NCI-H1930 (cell line): ENCODE measurements at regions not wholly inside any gene's neighbourhood (a gene's known extent, or its start where the extent isn't known, plus 50 kb on each side); places are given as distances from the start of the nearest gene placed in this dataset.
"Not testable (repeated sequence)": the region's sequence is repeated elsewhere in the genome, so short reads cannot be mapped to it uniquely, and the experiment has no call there.

Source experiments
- DNase-seq, 2 experiments: peaks; one replicate each; lab custom pipeline; 2025; lab: John Stamatoyannopoulos, UW

- no peak for DNase-seq
Measured at GRCh38 chr7:42685911-42686310, 226.0 kb downstream of the C7orf25 start.

GRCh38 chr7:42677751-42678699 lies 233.8 kb downstream of the C7orf25 start:
- no peak for DNase-seq

GRCh38 chr7:42674541-42674940 lies 237.3 kb downstream of the C7orf25 start:
- no peak for DNase-seq

GRCh38 chr7:42673951-42674350 lies 237.9 kb downstream of the C7orf25 start:
- no peak for DNase-seq

- DNase-seq: no peak
Measured at GRCh38 chr7:42672339-42672999, 239.4 kb downstream of the C7orf25 start.

- no peak for DNase-seq
Measured at GRCh38 chr7:42671627-42672026, 240.2 kb downstream of the C7orf25 start.

- no peak for DNase-seq
Measured at GRCh38 chr7:42666994-42667393, 244.9 kb downstream of the C7orf25 start.

GRCh38 chr7:42662862-42663261 lies 249.0 kb downstream of the C7orf25 start:
- no peak for DNase-seq

- DNase-seq: no peak
Measured at GRCh38 chr7:42661312-42661711, 250.6 kb downstream of the C7orf25 start.

GRCh38 chr7:42650701-42651100 lies 261.2 kb downstream of the C7orf25 start:
- DNase-seq: no peak

- no peak for DNase-seq
Measured at GRCh38 chr7:42650171-42650570, 261.7 kb downstream of the C7orf25 start.

- no peak for DNase-seq
Measured at GRCh38 chr7:42645906-42646305, 266.0 kb downstream of the C7orf25 start.

- DNase-seq: no peak
Measured at GRCh38 chr7:42642699-42643098, 269.2 kb downstream of the C7orf25 start.

GRCh38 chr7:42639930-42640329 lies 271.9 kb downstream of the C7orf25 start:
- DNase-seq: no peak

- not testable (repeated sequence) for DNase-seq
Measured at GRCh38 chr7:42636380-42636779, 275.5 kb downstream of the C7orf25 start.

GRCh38 chr7:42628054-42628453 lies 283.8 kb downstream of the C7orf25 start:
- no peak for DNase-seq

GRCh38 chr7:42627626-42628025 lies 284.2 kb downstream of the C7orf25 start:
- DNase-seq: no peak

- DNase-seq: no peak
Measured at GRCh38 chr7:42627101-42627500, 284.8 kb downstream of the C7orf25 start.

GRCh38 chr7:42625421-42625820 lies 286.4 kb downstream of the C7orf25 start:
- no peak for DNase-seq

GRCh38 chr7:42624471-42624870 lies 287.4 kb downstream of the C7orf25 start:
- DNase-seq: no peak

- DNase-seq: no peak
Measured at GRCh38 chr7:42621543-42622219, 290.2 kb downstream of the C7orf25 start.

GRCh38 chr7:42618651-42619360 lies 293.1 kb downstream of the C7orf25 start:
- no peak for DNase-seq
